GM21737 (cell line): ENCODE measurements at regions not wholly inside any gene's neighbourhood (a gene's known extent, or its start where the extent isn't known, plus 50 kb on each side); places are given as distances from the start of the nearest gene placed in this dataset.

Experiments used
- ATAC-seq: cut with Tn5 transposase; IDR thresholded peaks from one replicate; pipeline ENCODE4 v1.9.1; 2021; ENCODE audit warnings: mild to moderate bottlenecking, moderate library complexity; ENCODE audit not compliant: unreplicated experiment

DNA sequence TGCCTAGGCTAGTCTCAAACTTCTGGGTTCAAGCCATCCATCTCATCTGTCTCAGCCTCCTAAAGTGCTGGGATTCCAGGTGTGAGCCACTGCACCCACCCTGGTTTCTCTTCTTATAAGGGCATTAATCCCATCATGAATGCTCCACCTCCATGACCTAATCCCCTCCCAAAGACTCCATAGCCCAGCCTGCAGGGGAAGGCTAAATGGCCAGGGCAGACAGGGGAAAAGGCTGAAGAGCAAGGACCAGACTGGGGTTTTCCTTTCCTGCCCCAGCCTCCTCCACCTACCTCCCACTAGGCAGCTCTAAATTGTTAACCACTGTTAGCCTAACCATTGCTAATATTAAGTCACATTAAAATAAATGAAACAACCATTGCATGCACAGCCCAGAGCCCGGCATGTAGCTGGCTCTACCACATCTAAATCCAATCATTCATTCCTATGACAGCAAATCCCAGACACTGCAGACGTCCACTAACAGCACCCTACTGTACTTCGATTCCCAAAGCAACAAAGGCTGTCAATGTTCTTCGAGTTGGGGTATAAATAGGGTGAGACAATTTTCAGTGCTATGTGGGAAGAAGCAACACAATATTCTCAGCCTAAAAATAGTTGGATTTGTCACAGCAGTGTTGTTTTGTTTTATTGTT, 243.2 kb upstream of the ARID1B start:
- no peak for ATAC-seq

DNA sequence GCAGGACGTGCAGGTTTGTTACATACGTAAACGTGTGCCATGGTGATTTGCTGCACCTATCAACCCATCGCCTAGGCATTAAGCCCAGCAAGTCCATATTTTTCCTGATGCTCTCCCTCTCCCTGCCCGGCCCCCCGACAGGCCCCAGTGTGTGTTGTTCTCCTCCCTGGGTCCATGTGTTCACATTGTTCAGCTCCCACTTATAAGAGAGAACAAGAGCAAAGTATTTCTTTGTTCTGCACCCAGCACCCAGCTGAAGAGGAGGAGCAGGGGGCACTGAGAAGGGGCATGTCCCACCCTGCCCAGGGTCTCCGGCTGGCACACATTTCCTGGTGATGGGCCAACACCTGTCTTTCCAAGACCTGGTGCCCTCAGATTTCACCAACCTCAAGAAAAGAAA, 251.1 kb upstream of the ARID1B start:
- no peak for ATAC-seq

DNA sequence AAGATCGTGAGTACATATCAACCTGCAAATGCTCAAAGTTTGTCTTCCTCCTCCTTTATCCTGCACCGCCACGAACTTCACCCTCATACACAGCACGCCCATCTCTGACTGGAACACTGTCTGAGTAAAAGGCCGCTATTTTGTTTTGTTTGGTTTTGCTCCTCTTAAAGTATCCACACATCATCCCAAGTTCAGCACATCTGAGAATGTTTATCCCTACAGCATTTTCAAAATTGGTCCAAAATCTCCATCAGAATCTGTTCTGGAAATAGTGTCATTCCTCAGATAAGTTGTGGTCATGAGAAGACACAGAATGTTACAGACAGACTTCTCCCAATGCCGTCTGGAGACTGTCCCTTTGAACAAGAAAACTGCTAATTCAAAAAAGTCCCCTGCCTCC, 251.6 kb upstream of the ARID1B start:
- no peak for ATAC-seq

DNA sequence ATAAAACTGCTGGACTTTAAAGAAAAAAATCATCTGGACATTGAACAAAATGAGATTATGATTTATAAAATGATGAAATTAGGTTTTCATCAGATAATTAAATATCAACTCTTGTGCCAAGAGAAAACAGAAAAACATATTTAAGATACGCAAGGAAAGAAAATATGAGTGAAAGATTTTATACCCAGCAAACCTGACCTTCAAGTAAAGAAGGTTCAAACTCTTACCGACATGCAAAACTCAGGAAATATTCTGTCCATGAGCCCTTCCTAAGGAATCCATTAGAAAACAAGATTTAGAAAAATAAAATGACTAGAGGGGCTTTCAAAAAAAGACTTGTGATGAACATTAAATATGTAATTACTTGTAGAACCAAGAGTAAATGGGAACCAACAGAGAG, 257.2 kb upstream of the ARID1B start:
- ATAC-seq: no peak

DNA sequence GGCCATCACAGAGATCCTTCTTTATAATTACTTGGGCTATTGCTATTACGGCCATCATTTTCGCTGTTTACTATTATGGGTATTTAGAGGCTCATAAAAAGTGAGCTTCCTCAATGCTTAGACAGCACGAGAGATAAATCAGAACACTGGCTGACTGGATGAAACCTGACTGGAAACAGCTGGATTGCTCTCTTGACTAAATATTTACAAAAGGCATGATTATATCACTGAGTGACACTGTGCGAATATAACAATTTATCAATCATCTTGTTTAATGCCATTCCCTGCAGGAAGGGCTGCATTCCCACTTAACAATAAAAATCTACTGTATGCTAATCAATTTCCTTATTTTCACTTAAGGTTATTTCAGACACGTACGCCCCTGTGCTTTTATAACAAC, 260.1 kb upstream of the ARID1B start:
- no peak for ATAC-seq

DNA sequence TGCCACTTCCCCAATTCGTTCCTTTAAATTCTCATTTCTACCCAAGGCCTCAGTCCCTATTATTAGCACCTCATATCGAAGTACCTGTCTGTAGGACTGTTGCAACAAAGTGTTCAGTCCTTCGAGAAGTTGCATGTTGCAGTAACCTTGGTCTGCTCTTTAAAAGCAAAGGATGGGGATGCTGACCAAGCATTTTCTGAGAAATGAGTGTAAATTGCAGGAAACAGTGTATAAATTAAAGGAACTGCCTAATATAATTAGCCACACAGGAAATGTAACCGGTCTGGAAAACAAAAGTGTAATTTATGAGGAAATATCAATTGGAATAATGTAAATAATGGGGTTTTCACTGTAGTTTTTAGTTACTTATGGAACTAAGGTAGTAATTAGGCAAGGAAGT, 261.9 kb upstream of the ARID1B start:
- ATAC-seq: no peak

DNA sequence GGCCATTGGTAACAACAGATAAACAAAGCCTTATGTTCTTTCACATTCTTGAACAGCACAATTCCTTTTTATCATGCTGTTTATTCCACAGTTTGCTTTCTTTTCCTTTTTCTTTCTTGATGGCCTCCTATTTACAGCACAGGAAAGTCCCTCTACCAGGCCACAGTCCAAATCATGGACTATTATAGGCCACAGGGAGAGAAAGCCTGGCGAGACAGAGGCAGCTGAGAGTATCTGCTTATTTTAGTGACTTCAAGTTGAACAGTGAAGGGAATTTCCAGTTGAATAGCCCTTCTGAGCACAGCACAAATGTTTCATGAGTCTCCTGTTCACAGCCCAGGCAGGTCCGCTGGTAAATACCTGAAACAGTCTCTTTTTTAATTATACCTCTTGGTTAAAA, 263.7 kb upstream of the ARID1B start:
- ATAC-seq: no peak

DNA sequence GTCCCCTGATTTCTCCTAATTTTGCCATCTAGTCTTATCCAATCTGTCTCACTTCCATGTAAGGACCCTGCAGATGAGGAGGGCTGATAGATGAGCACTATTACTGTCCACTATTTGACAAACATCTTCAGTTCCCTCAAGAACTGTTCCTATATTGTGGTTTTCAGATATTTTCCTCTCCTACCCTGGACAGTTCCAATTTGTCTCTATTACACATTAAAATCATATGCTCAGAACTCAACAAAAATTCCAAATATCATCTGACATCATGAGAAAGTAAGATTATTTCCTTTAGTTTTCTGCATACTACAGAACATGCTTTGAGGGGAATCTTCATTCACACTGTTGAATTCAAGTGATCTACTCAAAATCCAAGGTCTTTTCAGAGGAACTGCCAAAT, 265.6 kb upstream of the ARID1B start:
- no peak for ATAC-seq

DNA sequence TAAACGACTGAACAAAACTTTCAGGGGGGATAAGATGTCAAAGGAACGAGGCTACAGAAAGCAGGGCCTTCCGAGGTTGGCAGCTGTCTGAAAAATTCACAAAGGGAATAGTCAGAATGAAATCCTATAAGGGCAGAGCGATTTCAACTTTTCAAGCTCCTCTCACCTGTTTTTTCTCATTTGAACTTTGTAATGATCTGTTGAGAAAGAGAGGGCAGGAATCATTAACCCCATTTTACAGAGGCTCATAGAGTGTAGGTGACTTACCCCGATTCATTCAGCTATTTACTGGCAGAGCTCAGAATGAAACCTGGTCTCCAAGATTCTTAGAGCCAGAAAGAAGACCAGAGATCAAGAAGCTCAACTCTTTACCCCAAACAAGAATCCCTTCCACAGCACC, 266.1 kb upstream of the ARID1B start:
- no peak for ATAC-seq

DNA sequence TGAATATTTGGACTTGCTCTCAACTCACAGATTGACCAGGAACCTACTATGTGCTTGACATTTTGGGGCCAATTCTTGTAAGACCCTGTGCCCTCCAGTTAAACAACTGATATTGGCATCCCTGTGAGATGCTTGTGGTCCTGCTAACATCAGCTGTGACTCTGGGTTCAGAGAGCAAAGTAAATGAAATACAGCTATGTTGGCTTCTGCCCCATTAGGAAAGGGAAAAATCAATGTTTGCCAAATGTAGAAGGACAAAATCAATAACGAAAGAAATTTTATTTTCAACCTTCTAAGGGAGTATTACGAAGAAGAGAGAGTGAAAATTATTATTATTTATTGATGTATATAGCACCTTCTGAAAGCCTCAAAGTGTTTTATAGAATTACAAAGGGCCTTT, 266.9 kb upstream of the ARID1B start:
- ATAC-seq: no peak

DNA sequence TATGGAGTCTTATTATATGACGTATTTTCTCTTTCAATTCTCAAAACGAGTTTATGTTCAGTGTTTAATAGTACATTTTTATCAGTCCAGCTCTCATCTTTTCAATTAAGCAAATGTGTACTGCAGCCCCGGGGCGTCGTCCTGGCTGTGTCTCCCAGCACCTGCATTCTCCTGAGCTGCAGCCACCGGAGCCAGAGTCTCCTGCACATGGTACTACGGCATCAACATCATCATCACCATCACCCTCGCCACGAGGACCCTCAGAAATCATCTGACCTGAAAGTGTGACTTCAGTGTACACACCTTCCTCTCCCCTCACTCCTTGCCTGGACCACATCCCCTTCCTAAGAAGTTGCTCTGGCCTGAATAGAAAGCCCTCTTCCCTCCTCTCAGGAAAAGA, 267.7 kb upstream of the ARID1B start:
- ATAC-seq: no peak

DNA sequence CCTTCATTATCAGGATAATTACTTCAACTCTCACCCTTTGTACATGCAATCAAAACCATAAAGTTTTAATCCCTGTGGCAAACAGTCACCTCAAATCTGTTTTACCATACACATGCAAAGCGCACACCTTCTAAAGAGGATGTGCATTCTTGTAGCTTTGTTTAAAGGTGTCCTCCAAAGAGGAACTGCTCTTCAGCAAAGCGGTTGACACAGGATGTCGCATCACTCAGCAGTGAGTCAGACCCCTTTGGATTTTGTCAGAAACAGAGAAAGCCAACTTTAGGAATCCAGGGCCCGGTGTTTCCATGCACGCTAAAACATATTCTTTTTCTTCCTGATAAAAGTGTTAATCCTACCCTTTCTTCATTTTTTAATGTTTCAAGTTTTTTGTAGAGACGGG, 268.3 kb upstream of the ARID1B start:
- ATAC-seq: no peak

DNA sequence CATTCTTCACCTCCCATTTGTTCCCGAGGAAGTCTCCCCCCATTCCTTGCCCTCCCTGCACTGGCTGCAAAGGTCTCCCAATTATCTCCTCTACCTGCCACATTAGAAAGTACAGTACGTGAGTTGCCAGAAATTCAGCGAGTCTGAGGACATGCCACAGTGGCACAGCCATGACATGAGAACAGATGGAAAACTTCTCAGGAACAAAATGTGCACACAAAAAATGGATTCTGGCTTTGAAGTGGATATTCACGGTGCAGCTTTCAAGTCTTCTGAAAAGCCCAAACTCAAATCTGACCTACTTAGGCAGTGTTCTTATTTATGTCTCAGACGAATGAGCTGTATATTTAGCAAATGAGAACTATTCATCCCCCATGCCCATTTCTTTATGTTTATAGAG, 269.1 kb upstream of the ARID1B start:
- no peak for ATAC-seq

DNA sequence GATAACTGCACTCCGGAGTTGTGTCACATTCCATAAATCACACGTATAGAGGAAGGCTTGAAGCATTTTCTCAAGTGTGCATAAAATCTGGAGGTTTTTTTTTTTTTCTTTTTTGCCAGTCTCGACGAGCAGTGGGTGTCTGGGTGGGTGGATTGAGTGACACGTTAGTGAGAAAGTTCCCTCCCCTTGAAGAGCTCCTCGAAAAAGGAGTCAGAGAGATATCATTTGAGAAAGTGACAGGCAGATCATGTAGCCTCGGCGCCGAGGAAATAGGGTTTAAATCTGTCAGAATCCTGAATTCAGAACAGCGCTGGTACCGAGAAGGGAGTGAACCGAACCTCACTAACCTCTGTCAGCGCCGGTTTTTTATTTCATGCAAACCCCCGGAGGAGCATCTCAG, 269.5 kb upstream of the ARID1B start:
- ATAC-seq: no peak

DNA sequence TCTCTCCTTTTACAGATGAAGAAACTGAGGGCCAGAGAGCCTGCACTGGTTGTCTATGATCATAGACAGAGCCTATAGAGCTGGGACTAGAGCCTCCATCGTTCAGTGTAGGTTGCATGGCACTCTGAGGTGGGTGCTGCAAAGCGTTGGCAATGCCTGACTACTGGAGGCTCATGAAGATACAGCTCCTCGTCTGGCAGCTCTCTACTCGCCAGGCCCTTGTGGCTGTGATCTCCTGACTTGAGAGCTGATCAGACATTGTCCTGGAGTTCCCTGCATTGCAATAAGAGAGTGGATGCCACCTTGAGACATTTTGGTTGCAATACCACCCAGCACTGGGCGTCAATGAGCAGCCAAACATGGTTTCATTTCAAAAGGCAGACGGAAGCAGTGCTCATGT, 270.1 kb upstream of the ARID1B start:
- no peak for ATAC-seq

DNA sequence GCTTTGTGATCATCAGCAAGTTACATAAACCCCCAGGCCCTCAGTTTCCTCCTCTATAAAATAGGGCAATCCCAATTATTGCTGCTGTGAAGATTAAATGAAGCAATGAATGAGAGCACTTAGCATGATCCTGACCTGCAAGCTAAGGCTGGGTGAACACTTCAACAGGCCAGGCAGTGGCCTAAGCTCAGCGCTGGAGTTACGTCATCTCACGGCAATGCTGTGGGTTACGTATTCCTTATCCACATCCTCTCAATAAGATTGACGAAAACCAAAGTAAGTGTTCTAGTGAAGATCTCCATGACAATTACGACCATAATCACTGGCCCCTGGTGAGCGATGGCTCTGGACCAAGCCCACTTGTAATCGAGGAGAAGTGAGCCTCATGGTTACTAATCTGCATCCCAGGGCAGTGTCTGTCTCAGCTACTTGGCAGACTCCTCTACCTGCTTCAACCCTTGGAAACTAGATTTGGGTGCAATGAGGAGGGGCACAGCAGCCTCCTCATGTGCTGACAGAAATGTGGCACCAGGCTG, 274.1 kb upstream of the ARID1B start:
- ATAC-seq: no peak

DNA sequence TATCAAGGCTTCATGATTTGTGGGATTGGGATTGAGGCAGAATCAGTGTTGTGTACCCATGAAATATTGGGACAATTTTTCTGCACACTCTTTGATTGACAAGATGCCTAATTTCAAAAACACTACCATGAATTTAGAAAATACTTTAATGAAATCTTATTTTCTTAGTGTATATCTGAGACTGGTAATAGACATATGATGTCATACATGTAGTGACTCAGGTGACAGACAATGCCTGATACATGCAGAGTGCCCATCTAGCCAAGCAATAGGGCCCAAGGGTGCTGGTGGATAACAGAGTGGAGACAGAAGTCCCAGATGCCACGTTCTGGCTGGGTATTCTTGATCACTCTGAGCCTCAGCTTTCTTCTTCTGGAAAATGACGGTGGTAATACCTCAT, 279.6 kb upstream of the ARID1B start:
- no peak for ATAC-seq

DNA sequence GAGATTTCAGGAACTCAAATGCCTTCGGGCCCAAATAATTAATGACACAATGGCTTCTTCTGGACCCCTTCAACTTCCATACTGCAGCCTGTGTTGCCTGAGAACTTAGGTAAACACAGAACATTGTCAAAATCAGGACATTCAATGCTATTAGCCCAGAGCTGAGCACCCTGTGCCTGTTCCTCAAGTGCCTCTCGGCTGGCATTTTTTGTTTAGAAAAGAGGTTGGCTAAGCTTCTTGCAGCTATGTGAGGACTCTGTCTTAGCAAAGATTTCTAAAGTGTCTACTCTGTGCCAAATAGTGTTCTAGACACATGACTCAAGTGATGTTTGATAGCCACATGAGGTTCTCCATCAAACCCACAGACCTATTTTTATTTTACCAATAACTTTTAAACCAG, 289.3 kb upstream of the ARID1B start:
- ATAC-seq: no peak

DNA sequence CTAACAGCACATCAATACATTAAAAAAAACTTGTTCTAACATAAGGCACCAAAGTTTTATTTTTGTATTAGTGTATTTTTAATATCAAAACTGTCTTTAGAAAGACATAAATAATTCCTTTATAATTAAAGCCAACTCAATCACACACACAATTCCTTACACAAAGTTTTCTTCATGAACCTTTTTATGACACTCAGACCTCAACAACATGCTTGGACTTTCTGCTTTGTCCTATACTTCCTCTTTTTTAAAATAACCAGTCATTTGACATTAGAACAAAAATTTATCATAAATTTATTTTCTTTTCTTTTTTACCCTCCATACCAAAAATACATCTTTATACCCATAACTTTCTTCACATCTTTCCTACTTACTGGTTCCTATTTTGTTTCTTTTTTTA, 292.0 kb upstream of the ARID1B start:
- ATAC-seq: no peak

DNA sequence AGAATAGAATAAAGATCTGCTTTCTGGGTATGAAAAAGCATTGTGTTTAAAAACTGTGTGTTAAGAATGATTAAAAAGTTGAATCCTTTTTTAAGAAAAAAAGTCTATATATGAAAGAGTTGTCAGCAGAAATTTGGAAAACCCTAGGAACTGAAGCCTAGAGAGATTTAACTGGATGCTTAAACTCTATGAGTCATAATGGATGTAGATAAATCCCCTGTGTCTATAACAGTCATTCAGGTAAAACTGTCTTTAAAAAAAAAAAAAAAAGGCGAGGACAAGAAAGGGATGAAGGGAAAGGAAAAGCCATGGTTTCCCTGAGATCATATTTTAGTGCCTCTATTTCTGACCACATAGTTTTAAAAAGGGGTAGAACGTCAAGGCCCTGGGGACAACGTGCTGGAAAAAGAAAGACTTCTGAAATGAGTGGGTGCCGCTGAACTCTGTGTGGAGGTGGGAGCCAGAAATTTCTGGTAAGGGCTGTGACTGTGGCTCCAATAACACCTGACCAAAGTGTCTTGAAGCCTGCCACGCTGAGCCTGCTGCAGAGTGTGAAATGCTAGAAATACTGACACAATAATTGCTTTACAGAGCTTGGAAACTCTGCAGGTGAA, 302.6 kb upstream of the ARID1B start:
- ATAC-seq: no peak

DNA sequence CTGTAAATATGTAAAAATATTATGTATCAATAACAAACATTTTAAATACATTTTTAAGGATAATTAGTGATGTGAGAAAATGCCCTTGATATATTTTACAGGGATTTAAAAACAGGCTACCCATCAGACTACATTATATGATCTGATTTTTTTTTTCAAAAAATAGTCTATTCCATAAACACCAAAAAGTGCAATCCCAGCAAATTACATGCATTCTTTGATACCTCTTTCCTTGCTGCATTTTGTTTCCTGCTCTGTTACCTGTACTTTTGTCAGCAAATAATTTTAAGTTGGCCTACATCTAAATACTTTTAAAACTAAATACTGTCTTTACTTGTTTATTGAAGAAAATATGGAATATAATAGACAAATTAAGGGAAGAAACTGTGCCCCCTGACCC, 306.2 kb upstream of the ARID1B start:
- no peak for ATAC-seq

DNA sequence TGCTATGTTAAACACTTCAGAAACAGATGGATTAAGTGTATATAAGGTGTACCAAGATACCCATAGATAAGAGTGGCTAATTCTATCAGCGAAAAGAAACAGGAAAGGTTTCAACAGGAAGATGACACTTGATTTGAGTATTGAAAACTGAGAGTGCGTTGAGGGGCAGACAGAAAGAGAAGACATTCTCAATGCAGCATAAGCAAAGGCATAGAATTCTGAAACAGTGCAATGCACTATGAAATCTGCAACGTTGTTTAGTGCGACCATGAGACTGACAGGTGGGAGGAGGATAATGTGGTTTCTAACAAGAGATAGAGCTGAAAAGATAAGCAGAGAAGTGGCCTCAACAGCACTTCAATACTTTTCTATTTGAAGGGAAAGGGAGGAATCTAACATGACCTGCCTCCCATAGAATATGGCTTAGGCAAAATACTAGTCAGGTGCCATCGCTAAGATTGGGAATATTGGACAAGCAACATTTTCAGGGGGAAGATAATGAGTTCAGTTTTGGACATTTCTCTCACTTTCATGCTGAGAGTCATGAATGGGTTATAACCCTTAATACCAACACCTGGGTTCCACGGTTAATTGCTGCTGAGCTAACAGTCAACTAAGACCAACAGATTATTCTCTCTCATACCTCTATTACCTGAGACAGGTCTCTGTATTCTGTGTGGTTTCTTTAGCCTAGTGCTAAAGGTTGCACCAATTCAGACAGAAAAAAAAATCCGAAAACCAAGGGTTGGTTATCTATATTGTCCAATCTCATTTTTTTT, 312.9 kb upstream of the ARID1B start:
- no peak for ATAC-seq
